ENCODE measurements at regions not wholly inside any gene's neighbourhood (a gene's known extent, or its start where the extent isn't known, plus 50 kb on each side); places are given as distances from the start of the nearest gene placed in this dataset.
"Not testable (repeated sequence)": the region's sequence is repeated elsewhere in the genome, so short reads cannot be mapped to it uniquely, and the experiment has no call there.

DNA sequence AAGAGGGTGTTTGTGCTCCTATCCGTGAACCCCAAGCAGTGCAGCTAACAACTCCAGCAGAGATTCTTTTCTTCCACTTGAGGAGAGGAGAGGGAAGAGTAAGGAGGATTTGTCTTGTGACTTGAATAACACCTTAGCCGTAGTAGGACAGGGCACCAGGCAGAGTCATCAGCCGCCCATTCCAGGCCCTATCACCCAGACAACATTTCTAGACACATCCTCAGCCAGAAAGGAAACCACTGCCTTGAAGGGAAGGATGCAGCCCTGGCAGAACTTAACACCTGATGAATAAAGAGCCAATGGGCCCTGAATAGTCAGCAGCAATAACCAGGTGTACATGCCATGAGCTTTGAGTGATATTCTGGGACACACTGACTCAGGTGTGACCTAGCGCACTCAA, 1013.0 kb upstream of the COX7C start:
- TF ChIP-seq, protein P1, sequence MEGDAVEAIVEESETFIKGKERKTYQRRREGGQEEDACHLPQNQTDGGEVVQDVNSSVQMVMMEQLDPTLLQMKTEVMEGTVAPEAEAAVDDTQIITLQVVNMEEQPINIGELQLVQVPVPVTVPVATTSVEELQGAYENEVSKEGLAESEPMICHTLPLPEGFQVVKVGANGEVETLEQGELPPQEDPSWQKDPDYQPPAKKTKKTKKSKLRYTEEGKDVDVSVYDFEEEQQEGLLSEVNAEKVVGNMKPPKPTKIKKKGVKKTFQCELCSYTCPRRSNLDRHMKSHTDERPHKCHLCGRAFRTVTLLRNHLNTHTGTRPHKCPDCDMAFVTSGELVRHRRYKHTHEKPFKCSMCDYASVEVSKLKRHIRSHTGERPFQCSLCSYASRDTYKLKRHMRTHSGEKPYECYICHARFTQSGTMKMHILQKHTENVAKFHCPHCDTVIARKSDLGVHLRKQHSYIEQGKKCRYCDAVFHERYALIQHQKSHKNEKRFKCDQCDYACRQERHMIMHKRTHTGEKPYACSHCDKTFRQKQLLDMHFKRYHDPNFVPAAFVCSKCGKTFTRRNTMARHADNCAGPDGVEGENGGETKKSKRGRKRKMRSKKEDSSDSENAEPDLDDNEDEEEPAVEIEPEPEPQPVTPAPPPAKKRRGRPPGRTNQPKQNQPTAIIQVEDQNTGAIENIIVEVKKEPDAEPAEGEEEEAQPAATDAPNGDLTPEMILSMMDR (IDR thresholded peaks at IDR 0.05 in 8 of 11, conservative IDR thresholded peaks at IDR 0.05 in 3 of 11), result no peak
- TF ChIP-seq POLR2AphosphoS5 (IDR thresholded peaks at IDR 0.05), result no peak
- no peak for TF ChIP-seq POLR2A (IDR thresholded peaks at IDR 0.05)
- WGBS, 5 donors, result 79 to 94% (median 86%) methylated on average over 4 of the region's 4 CpGs
- DNase-seq, result no peak
- H3K9me3 ChIP-seq, result peaks cover 0 to 16% (median 3%) of the 10 kb centered on the region in 8 donors
- H3K4me1 ChIP-seq, result no peaks in the 10 kb centered on the region
- intact Hi-C loops (cut with DNase I; ENCODE audit: low total_unique reads), result no loop called here
- H3K4me3 ChIP-seq, result no peak overlapping the region
- H3K27me3 ChIP-seq (replicated peaks in 1 of 7), result no peaks in the 10 kb centered on the region
- H3K36me3 ChIP-seq, result no peaks in the 10 kb centered on the region
- H3K27ac ChIP-seq, result no peak overlapping the region

DNA sequence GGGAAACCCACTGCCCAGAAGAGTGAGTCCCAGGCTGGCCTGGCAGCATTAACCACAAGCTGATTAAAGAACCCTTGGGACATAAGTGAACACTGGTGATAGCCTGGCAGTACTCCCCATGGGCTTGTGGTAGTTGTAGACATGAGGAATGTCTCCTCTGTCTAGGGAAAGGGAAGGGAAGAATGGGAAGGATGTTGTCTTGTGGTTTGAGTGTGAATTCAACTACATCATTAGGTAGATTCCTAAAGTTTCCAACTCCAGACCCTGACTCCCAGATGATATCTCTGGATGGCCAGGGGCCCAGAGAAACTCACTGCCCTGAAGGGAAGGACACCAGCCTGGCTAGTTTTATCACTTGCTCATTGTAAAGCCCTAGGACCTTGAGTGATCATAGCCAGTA, 1012.4 kb upstream of the COX7C start:
- H3K4me3 ChIP-seq, result no peak overlapping the region
- intact Hi-C loops (cut with DNase I; ENCODE audit: low total_unique reads), result no loop called here
- DNase-seq, result no peak
- no peak overlapping the region for H3K27ac ChIP-seq
- TF ChIP-seq POLR2A (IDR thresholded peaks at IDR 0.05) (no peak), POLR2AphosphoS5 (IDR thresholded peaks at IDR 0.05) (no peak)
- H3K9me3 ChIP-seq, result peaks cover 0 to 16% (median 3%) of the 10 kb centered on the region in 8 donors
- no peaks in the 10 kb centered on the region for H3K27me3 ChIP-seq (replicated peaks in 1 of 7)
- H3K36me3 ChIP-seq, result no peaks in the 10 kb centered on the region
- no peaks in the 10 kb centered on the region for H3K4me1 ChIP-seq

DNA sequence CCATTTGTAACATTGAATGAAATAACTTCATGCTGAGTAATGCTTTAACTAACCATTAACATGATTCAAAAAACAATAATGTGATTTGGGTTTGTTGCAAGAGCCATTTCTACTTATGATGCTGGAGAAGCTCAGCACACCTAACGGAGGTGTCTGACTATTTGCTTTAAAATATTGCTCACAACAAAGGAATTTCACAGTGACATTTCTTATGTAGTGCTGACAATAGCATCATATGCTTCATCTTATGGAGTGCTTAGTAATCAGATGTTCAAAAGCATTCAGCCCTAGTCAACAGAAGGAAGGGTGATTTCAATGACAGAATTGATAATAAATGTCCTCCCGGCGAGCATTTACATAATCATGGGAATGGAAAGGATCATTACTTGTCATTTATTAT, 1003.3 kb upstream of the COX7C start:
- Histone ChIP-seq H3K4me3 (no peak overlapping the region), H3K4me1 (no peaks in the 10 kb centered on the region), H3K36me3 (no peaks in the 10 kb centered on the region), H3K27ac (no peak overlapping the region), H3K27me3 (replicated peaks in 1 of 7) (no peaks in the 10 kb centered on the region), H3K9me3 (peaks cover 0 to 14% (median 8%) of the 10 kb centered on the region in 8 donors)
- WGBS, 5 donors, result 82 to 89% (median 83%) methylated on average over 3 of the region's 3 CpGs
- intact Hi-C loops (cut with DNase I; ENCODE audit: low total_unique reads), result no loop called here
- TF ChIP-seq, protein P1 (IDR thresholded peaks at IDR 0.05 in 8 of 11, conservative IDR thresholded peaks at IDR 0.05 in 3 of 11), result no peak
- no peak for TF ChIP-seq POLR2AphosphoS5 (IDR thresholded peaks at IDR 0.05)
- TF ChIP-seq POLR2A (IDR thresholded peaks at IDR 0.05), result no peak
- no peak for DNase-seq

DNA sequence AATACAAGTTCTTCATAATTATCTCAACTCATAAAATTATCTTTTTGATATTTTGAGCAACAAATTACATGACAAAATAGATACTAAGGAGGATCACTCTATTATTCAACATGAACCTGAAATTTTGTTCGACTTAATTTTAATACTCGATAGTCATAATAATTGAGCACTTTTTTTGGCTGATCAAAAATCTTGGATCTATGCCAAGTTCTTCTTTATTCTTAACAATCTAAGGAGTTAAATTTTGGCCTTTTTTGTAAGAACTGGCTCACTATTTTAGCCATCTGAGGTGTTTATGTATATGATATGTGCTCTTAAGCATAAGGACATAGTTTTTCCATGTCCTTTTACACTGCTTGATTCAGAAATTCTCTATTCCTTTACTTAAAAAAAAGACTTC, 996.1 kb upstream of the COX7C start:
- no peaks in the 10 kb centered on the region for H3K27me3 ChIP-seq (replicated peaks in 1 of 7)
- TF ChIP-seq, protein P1 (IDR thresholded peaks at IDR 0.05 in 8 of 11, conservative IDR thresholded peaks at IDR 0.05 in 3 of 11), result no peak
- TF ChIP-seq POLR2A (IDR thresholded peaks at IDR 0.05) (no peak), POLR2AphosphoS5 (IDR thresholded peaks at IDR 0.05) (no peak)
- H3K4me3 ChIP-seq, result no peak overlapping the region
- H3K27ac ChIP-seq, result no peak overlapping the region
- WGBS, 5 donors, result 96 to 97% (median 96%) methylated on average over 2 of the region's 2 CpGs
- peaks cover 0 to 15% (median 1%) of the 10 kb centered on the region in 8 donors for H3K9me3 ChIP-seq
- H3K4me1 ChIP-seq, result no peaks in the 10 kb centered on the region
- H3K36me3 ChIP-seq, result no peaks in the 10 kb centered on the region
- DNase-seq, result no peak
- intact Hi-C loops (cut with DNase I; ENCODE audit: low total_unique reads), result no loop called here

DNA sequence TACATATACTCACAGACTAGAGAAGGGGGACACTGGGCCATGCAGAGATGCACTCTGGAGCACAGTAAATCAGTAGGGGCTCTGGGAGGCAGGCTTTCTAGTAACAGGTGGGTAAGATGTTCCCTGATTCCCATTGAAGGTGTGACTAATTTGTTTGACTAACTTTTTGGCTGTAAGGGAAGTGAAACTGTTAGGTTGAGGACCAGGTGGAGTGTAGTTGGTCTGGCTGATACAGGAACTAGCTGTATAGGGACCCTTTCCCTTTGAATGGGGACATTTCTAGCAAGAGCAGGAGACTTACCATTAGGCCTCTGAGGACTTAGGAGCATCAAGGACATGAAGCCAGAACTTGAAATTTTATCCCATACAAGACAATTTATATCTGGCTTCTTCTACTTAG, 989.6 kb upstream of the COX7C start:
- intact Hi-C loops (cut with DNase I; ENCODE audit: low total_unique reads), result no loop called here
- Histone ChIP-seq H3K9me3 (no peaks in the 10 kb centered on the region), H3K27me3 (replicated peaks in 1 of 7) (no peaks in the 10 kb centered on the region), H3K4me1 (no peaks in the 10 kb centered on the region), H3K4me3 (no peak overlapping the region), H3K27ac (no peak overlapping the region), H3K36me3 (no peaks in the 10 kb centered on the region)
- DNase-seq, result no peak
- TF ChIP-seq, protein P1 (IDR thresholded peaks at IDR 0.05 in 8 of 11, conservative IDR thresholded peaks at IDR 0.05 in 3 of 11), result no peak

DNA sequence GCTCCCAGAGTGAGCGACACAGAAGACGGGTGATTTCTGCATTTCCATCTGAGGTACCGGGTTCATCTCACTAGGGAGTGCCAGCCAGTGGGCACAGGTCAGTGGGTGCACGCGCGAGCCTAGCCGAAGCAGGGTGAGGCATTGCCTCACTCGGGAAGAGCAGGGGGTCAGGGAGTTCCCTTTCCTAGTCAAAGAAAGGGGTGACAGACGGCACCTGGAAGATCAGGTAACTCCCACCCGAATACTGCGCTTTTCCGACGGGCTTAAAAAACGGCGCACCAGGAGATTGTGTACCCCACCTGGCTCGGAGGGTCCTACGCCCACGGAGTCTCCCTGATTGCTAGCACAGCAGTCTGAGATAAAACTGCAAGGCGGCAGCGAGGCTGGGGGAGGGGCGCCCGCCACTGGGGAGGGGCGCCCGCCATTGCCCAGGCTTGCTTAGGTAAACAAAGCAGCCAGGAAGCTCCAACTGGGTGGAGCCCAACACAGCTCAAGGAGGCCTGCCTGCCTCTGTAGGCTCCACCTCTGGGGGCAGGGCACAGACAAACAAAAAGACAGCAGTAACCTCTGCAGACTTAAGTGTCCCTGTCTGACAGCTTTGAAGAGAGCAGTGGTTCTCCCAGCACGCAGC, 979.1 kb upstream of the COX7C start:
- DNase-seq; intact Hi-C loops (cut with DNase I; ENCODE audit: low total_unique reads); H3K27me3 ChIP-seq (replicated peaks in 1 of 7); H3K4me1 ChIP-seq; H3K9me3 ChIP-seq; H3K4me3 ChIP-seq; H3K27ac ChIP-seq; H3K36me3 ChIP-seq: not testable (repeated sequence)
- 85 to 97% (median 87%) methylated on average over 15 to 20 of the region's 25 CpGs for WGBS, 5 donors
